ENCODE measurements at regions not wholly inside any gene's neighbourhood (a gene's known extent, or its start where the extent isn't known, plus 50 kb on each side); places are given as distances from the start of the nearest gene placed in this dataset.

DNA sequence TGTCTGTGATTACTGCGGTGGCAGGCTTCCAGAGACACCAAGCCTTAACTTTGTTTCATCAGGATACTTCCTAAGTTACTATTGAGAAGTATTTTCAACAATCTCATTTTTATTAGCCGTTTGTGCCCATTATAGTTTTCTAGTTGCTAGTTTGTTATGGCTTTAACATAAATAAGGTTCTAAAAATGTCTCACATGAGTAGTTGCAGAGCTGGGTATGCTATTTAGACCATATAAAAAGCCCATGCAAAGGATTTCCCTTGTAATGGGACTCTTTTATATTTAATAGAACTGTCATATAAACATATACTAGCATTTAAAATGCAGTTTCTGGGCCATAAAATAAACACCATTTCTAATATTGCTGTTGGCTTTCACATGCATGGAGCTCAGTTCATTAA, 205.3 kb upstream of the TCF21 start:
- no peaks in the 10 kb centered on the region for H3K36me3 ChIP-seq (ENCODE audit: control insufficient read depth in 3 of 3, insufficient read depth in 3 of 3, low read length in 3 of 3)
- H3K27me3 ChIP-seq (ENCODE audit: control insufficient read depth in 3 of 3, insufficient read depth in 3 of 3, low read length in 3 of 3), result no peaks in the 10 kb centered on the region
- H3K4me1 ChIP-seq (ENCODE audit: control insufficient read depth in 3 of 3, insufficient read depth in 3 of 3, low read length in 3 of 3), result peaks cover 0 to 11% (median 4%) of the 10 kb centered on the region in 3 donors
- no peaks in the 10 kb centered on the region for H3K9me3 ChIP-seq (ENCODE audit: control insufficient read depth in 3 of 3, low read length in 3 of 3)
- no peak overlapping the region for H3K9ac ChIP-seq (ENCODE audit: low read depth in 1 of 3, low read length in 3 of 3)
- no peak overlapping the region for H3K27ac ChIP-seq (ENCODE audit: low read depth, low read length)
- H3K4me3 ChIP-seq (ENCODE audit: low read length in 3 of 3), result no peak overlapping the region

DNA sequence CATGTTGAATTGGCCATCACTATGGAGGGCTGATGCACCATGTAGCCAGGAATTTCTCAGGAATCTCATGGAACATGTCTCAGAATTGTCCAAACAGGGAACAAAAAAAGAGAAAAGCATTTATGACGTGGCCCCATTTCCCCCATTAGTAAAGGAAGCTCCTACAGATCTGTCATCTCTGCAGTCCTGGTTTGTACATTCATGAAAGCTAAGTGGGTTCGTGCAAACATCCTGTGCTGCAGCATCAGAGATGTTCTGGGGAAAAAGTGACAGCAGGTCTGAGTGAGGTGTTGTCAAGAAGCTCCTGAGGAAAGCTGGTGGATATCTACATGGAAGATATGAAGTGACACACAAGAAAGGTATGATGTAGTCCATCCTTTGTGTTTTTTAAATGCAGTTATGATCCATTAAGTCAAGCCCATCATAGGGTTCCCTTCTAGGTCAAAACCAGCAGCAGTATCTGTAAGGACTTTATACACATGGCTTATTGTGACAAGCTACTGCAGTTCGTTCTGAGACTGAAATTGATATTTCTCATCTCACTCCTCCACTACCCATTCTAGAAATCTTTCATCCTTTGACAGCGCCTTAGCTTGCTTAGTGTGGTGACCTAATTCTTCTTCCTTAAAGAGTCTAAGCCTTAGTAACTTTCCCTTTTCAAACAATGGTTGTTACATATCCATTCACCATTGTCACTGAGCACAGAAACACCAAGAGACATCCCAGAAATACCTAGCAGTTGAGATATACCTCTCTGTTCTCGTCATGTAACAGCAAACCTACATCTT, 200.0 kb upstream of the TCF21 start:
- Histone ChIP-seq H3K36me3 (ENCODE audit: control insufficient read depth in 3 of 3, insufficient read depth in 3 of 3, low read length in 3 of 3) (no peaks in the 10 kb centered on the region), H3K4me3 (ENCODE audit: low read length in 3 of 3) (no peak overlapping the region), H3K9me3 (ENCODE audit: control insufficient read depth in 3 of 3, low read length in 3 of 3) (no peaks in the 10 kb centered on the region), H3K4me1 (ENCODE audit: control insufficient read depth in 3 of 3, insufficient read depth in 3 of 3, low read length in 3 of 3) (no peaks in the 10 kb centered on the region), H3K27ac (ENCODE audit: low read depth, low read length) (no peak overlapping the region), H3K27me3 (ENCODE audit: control insufficient read depth in 3 of 3, insufficient read depth in 3 of 3, low read length in 3 of 3) (no peaks in the 10 kb centered on the region), H3K9ac (ENCODE audit: low read depth in 1 of 3, low read length in 3 of 3) (no peak overlapping the region)

DNA sequence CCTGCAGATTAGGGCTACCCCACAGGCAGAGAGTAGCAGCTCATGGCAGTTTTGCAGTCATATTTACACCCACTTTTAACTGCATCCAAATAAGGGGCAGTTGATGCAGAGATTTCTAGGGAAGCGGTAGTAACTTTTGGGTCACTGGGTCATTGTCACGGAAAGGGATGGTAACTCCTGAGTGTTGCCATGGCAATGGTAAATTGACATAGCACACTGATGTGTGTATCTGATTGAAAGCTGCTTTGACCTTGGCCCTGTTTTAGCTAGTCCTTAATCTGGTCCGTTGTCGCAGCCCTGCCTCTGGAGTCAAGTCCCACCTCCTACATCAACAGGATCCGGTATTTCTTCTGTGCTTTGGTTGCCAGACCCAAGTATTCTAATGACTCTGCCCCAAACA, 199.1 kb upstream of the TCF21 start:
- no peak overlapping the region for H3K9ac ChIP-seq (ENCODE audit: low read depth in 1 of 3, low read length in 3 of 3)
- H3K27me3 ChIP-seq (ENCODE audit: control insufficient read depth in 3 of 3, insufficient read depth in 3 of 3, low read length in 3 of 3), result no peaks in the 10 kb centered on the region
- no peaks in the 10 kb centered on the region for H3K36me3 ChIP-seq (ENCODE audit: control insufficient read depth in 3 of 3, insufficient read depth in 3 of 3, low read length in 3 of 3)
- H3K4me1 ChIP-seq (ENCODE audit: control insufficient read depth in 3 of 3, insufficient read depth in 3 of 3, low read length in 3 of 3), result no peaks in the 10 kb centered on the region
- H3K9me3 ChIP-seq (ENCODE audit: control insufficient read depth in 3 of 3, low read length in 3 of 3), result no peaks in the 10 kb centered on the region
- H3K4me3 ChIP-seq (ENCODE audit: low read length in 3 of 3), result no peak overlapping the region
- H3K27ac ChIP-seq (ENCODE audit: low read depth, low read length), result no peak overlapping the region

DNA sequence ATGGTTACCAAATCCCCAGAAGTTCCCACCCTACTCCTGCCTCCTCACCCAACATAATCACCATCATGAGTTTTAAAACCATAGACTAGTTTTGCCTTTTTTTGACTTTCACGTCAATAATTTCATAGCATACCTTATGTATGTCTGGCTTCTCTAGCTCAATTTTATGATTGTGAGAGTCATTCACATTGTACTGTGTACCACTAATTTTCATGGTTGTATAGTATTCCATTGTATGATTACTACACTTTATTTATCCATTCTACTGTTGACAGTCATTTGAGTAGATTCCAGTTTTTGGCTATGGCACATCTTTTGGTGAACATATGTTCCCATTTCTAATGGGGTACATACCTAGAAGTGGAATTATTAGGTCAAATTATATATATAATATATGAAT, 195.3 kb upstream of the TCF21 start:
- no peaks in the 10 kb centered on the region for H3K9me3 ChIP-seq (ENCODE audit: control insufficient read depth in 3 of 3, low read length in 3 of 3)
- H3K27me3 ChIP-seq (ENCODE audit: control insufficient read depth in 3 of 3, insufficient read depth in 3 of 3, low read length in 3 of 3), result no peaks in the 10 kb centered on the region
- no peaks in the 10 kb centered on the region for H3K36me3 ChIP-seq (ENCODE audit: control insufficient read depth in 3 of 3, insufficient read depth in 3 of 3, low read length in 3 of 3)
- H3K27ac ChIP-seq (ENCODE audit: low read depth, low read length), result no peak overlapping the region
- no peak overlapping the region for H3K9ac ChIP-seq (ENCODE audit: low read depth in 1 of 3, low read length in 3 of 3)
- H3K4me3 ChIP-seq (ENCODE audit: low read length in 3 of 3), result no peak overlapping the region
- H3K4me1 ChIP-seq (ENCODE audit: control insufficient read depth in 3 of 3, insufficient read depth in 3 of 3, low read length in 3 of 3), result no peaks in the 10 kb centered on the region

DNA sequence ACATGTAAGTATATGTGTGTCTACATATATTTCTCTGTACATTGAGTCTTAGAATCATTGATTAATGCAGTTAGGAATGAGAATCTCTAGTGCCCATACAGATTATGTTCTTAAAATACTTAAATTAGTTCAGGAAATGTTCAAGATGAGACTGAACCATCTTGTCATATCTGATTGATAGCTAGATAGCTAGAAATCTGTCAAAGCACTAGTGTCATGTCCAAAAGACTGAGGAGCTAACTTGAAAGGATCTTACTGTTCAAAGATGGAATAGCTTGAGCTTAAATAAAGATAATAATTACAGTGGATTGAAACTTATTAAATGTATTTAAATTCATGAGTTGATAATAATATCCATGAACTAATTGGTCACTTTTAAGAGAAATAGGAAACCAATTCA, 191.7 kb upstream of the TCF21 start:
- H3K4me1 ChIP-seq (ENCODE audit: control insufficient read depth in 3 of 3, insufficient read depth in 3 of 3, low read length in 3 of 3), result no peaks in the 10 kb centered on the region
- no peaks in the 10 kb centered on the region for H3K9me3 ChIP-seq (ENCODE audit: control insufficient read depth in 3 of 3, low read length in 3 of 3)
- no peak overlapping the region for H3K27ac ChIP-seq (ENCODE audit: low read depth, low read length)
- H3K27me3 ChIP-seq (ENCODE audit: control insufficient read depth in 3 of 3, insufficient read depth in 3 of 3, low read length in 3 of 3), result no peaks in the 10 kb centered on the region
- no peak overlapping the region for H3K4me3 ChIP-seq (ENCODE audit: low read length in 3 of 3)
- no peaks in the 10 kb centered on the region for H3K36me3 ChIP-seq (ENCODE audit: control insufficient read depth in 3 of 3, insufficient read depth in 3 of 3, low read length in 3 of 3)
- H3K9ac ChIP-seq (ENCODE audit: low read depth in 1 of 3, low read length in 3 of 3), result no peak overlapping the region

DNA sequence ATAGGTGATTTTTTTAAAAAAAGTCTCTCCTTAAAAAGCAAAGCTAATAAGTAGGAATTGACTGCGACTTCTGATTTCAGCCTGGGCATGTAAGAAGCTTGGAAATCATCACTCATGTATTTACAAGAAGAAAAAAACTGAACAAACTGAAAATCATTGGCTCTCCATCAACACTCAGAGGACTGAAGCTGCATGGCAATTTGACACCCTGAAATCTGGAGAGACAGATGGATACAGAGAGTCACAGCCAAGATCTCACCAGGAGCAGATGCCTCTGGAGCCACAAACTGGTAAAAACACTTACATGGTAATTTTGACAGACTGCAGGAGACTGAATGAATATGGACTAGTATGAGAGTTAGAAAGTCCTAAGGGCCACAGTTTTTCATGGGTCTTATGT, 191.2 kb upstream of the TCF21 start:
- H3K9me3 ChIP-seq (ENCODE audit: control insufficient read depth in 3 of 3, low read length in 3 of 3), result no peaks in the 10 kb centered on the region
- no peaks in the 10 kb centered on the region for H3K27me3 ChIP-seq (ENCODE audit: control insufficient read depth in 3 of 3, insufficient read depth in 3 of 3, low read length in 3 of 3)
- no peak overlapping the region for H3K27ac ChIP-seq (ENCODE audit: low read depth, low read length)
- no peaks in the 10 kb centered on the region for H3K4me1 ChIP-seq (ENCODE audit: control insufficient read depth in 3 of 3, insufficient read depth in 3 of 3, low read length in 3 of 3)
- H3K9ac ChIP-seq (ENCODE audit: low read depth in 1 of 3, low read length in 3 of 3), result no peak overlapping the region
- no peak overlapping the region for H3K4me3 ChIP-seq (ENCODE audit: low read length in 3 of 3)
- no peaks in the 10 kb centered on the region for H3K36me3 ChIP-seq (ENCODE audit: control insufficient read depth in 3 of 3, insufficient read depth in 3 of 3, low read length in 3 of 3)

DNA sequence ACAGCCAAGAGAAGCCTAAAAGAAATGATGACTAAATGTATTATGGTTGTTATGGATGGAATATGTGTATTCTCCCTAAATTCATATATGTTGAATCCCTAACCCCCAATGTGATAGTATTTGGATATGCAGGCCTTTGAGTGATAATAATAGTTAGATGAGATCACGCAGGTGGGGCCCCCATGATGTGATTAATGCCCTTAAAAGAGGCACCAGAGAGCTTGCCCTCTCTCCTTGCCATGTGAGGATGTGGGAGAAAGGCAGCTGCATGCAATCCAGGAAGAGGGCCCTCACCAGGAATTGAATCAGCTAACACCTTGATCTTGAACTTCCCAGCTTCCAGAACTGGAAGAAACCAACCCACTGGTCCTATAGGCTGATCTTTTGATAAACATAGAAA, 190.6 kb upstream of the TCF21 start:
- no peak overlapping the region for H3K4me3 ChIP-seq (ENCODE audit: low read length in 3 of 3)
- no peak overlapping the region for H3K27ac ChIP-seq (ENCODE audit: low read depth, low read length)
- no peaks in the 10 kb centered on the region for H3K36me3 ChIP-seq (ENCODE audit: control insufficient read depth in 3 of 3, insufficient read depth in 3 of 3, low read length in 3 of 3)
- no peak overlapping the region for H3K9ac ChIP-seq (ENCODE audit: low read depth in 1 of 3, low read length in 3 of 3)
- no peaks in the 10 kb centered on the region for H3K9me3 ChIP-seq (ENCODE audit: control insufficient read depth in 3 of 3, low read length in 3 of 3)
- H3K4me1 ChIP-seq (ENCODE audit: control insufficient read depth in 3 of 3, insufficient read depth in 3 of 3, low read length in 3 of 3), result no peaks in the 10 kb centered on the region
- H3K27me3 ChIP-seq (ENCODE audit: control insufficient read depth in 3 of 3, insufficient read depth in 3 of 3, low read length in 3 of 3), result no peaks in the 10 kb centered on the region

DNA sequence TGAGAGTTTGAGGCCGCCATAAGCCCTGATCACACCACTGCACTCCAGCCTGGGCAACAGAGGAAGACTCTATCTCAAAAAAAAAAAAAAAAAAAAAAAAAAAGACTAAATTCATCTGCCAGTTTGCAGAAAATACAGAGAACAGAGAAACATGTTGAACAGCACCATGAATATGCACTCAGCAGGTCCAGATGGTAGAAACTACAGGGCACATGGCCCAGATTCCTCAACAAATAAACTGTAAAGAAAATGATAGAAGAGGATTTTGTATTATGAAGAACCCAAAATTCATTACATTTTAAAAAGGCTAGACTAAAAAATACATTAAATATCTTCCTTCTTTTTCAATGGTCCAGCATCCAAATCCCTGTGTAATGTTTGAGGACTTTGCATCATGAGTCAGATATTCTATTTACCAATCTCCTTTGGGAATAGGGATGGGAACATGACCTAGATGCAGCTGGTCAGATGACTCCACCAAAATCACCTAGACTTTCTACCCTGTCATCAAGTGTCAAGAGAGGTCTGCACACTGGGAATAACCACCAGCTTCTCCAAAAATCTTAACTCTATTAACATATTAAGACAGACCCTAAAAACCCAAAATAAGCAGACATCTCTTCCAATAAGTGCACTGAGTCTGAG, 189.1 kb upstream of the TCF21 start:
- no peak overlapping the region for H3K4me3 ChIP-seq (ENCODE audit: low read length in 3 of 3)
- no peaks in the 10 kb centered on the region for H3K9me3 ChIP-seq (ENCODE audit: control insufficient read depth in 3 of 3, low read length in 3 of 3)
- H3K9ac ChIP-seq (ENCODE audit: low read depth in 1 of 3, low read length in 3 of 3), result no peak overlapping the region
- H3K4me1 ChIP-seq (ENCODE audit: control insufficient read depth in 3 of 3, insufficient read depth in 3 of 3, low read length in 3 of 3), result no peaks in the 10 kb centered on the region
- no peaks in the 10 kb centered on the region for H3K36me3 ChIP-seq (ENCODE audit: control insufficient read depth in 3 of 3, insufficient read depth in 3 of 3, low read length in 3 of 3)
- no peak overlapping the region for H3K27ac ChIP-seq (ENCODE audit: low read depth, low read length)
- H3K27me3 ChIP-seq (ENCODE audit: control insufficient read depth in 3 of 3, insufficient read depth in 3 of 3, low read length in 3 of 3), result no peaks in the 10 kb centered on the region

DNA sequence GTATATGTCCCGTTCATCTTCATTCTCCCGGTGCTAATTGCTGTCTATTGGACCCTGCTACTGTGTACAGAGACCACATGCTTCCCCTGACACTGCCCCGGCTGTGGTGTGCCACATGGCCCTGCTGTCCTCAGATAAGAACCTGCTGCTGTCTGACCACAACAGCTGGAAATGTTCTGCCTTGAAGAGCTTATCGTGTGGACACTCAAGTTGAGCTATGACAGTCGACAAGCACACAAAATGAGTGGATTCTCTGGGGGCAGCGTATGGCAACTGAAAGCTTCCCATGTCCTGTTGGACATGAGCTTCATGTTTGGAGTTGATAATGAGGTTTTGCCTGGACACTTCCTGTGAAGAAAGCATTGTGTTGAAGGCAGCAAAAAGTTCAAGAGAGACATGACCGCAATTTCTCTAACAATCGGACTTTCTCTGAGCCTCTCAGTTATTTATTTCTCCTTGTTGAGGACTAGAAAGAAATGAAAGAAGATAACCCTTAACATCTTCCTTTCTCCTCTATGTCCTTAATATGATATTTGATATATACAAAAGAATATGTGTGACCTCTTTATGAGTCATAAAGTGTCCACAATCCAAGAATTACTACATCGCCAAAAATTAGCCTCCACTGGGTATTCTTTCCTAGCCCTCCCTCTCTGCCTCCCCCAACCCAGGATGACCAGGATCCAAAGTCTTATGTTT, 187.1 kb upstream of the TCF21 start:
- Histone ChIP-seq H3K27me3 (ENCODE audit: control insufficient read depth in 3 of 3, insufficient read depth in 3 of 3, low read length in 3 of 3) (no peaks in the 10 kb centered on the region), H3K4me3 (ENCODE audit: low read length in 3 of 3) (no peak overlapping the region), H3K27ac (ENCODE audit: low read depth, low read length) (no peak overlapping the region), H3K9me3 (ENCODE audit: control insufficient read depth in 3 of 3, low read length in 3 of 3) (no peaks in the 10 kb centered on the region), H3K36me3 (ENCODE audit: control insufficient read depth in 3 of 3, insufficient read depth in 3 of 3, low read length in 3 of 3) (no peaks in the 10 kb centered on the region), H3K9ac (ENCODE audit: low read depth in 1 of 3, low read length in 3 of 3) (no peak overlapping the region), H3K4me1 (ENCODE audit: control insufficient read depth in 3 of 3, insufficient read depth in 3 of 3, low read length in 3 of 3) (no peaks in the 10 kb centered on the region)

DNA sequence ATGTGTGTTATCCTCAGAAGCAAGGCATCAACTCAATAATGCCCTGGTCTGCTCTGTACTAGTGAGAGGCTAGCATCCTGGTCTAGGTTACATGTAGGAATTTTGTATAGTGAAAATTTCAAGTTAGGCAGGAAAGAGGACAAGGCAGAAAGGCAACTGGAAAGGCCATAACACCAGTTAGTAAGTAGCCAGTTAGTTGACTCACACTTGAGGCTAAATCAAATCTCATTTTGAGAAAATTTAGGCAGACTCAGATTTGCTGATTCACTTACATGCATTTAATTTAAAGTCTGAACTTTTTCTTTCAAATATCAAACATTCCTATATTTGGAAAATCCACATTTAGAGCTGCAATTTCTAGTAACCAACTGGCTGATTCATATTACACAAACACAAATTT, 184.5 kb upstream of the TCF21 start:
- H3K9me3 ChIP-seq (ENCODE audit: control insufficient read depth in 3 of 3, low read length in 3 of 3), result no peaks in the 10 kb centered on the region
- H3K4me3 ChIP-seq (ENCODE audit: low read length in 3 of 3), result no peak overlapping the region
- no peaks in the 10 kb centered on the region for H3K27me3 ChIP-seq (ENCODE audit: control insufficient read depth in 3 of 3, insufficient read depth in 3 of 3, low read length in 3 of 3)
- H3K27ac ChIP-seq (ENCODE audit: low read depth, low read length), result peak overlapping the region; percentile 14
- no peaks in the 10 kb centered on the region for H3K36me3 ChIP-seq (ENCODE audit: control insufficient read depth in 3 of 3, insufficient read depth in 3 of 3, low read length in 3 of 3)
- H3K4me1 ChIP-seq (ENCODE audit: control insufficient read depth in 3 of 3, insufficient read depth in 3 of 3, low read length in 3 of 3), result no peaks in the 10 kb centered on the region
- no peak overlapping the region for H3K9ac ChIP-seq (ENCODE audit: low read depth in 1 of 3, low read length in 3 of 3)

Measured in skeletal muscle tissue (tissue), 3 donors.